ENCODE measurements at regions not wholly inside any gene's neighbourhood (a gene's known extent, or its start where the extent isn't known, plus 50 kb on each side); places are given as distances from the start of the nearest gene placed in this dataset.

GRCh38 chr1:231093156-231093922 lies 53.3 kb upstream of the FAM89A start:
- peak; percentile 49 for DNase-seq (ENCODE audit: low spot score)
- H3K9me3 ChIP-seq: no peaks in the 10 kb centered on the region
- no peak overlapping the region for H3K27ac ChIP-seq
- no peaks in the 10 kb centered on the region for H3K27me3 ChIP-seq
- H3K4me3 ChIP-seq: no peak overlapping the region
- H3K4me1 ChIP-seq: peaks cover 0 to 7% of the 10 kb centered on the region in 2 donors
- TF ChIP-seq CTCF (IDR thresholded peaks at IDR 0.05): peak in 1 of 2 donors; percentile 37
- H3K36me3 ChIP-seq: no peaks in the 10 kb centered on the region

- no peak for TF ChIP-seq CTCF (IDR thresholded peaks at IDR 0.05)
- Histone ChIP-seq H3K27me3 (no peaks in the 10 kb centered on the region), H3K4me1 (peaks cover 0 to 7% of the 10 kb centered on the region in 2 donors), H3K36me3 (no peaks in the 10 kb centered on the region), H3K27ac (no peak overlapping the region), H3K9me3 (no peaks in the 10 kb centered on the region), H3K4me3 (no peak overlapping the region)
- DNase-seq (ENCODE audit: low spot score): no peak
Measured at GRCh38 chr1:231092380-231092779, 52.3 kb upstream of the FAM89A start.

GRCh38 chr1:231091831-231092301 lies 51.8 kb upstream of the FAM89A start:
- Histone ChIP-seq H3K27ac (no peak overlapping the region), H3K4me1 (peaks cover 0 to 7% of the 10 kb centered on the region in 2 donors), H3K9me3 (no peaks in the 10 kb centered on the region), H3K27me3 (no peaks in the 10 kb centered on the region), H3K4me3 (no peak overlapping the region), H3K36me3 (no peaks in the 10 kb centered on the region)
- TF ChIP-seq CTCF (IDR thresholded peaks at IDR 0.05): peak in 1 of 2 donors; percentile 52
- DNase-seq (ENCODE audit: low spot score): peak; percentile 36

GRCh38 chr1:231091415-231091814 lies 51.4 kb upstream of the FAM89A start:
- H3K36me3 ChIP-seq: no peaks in the 10 kb centered on the region
- H3K27me3 ChIP-seq: no peaks in the 10 kb centered on the region
- peaks cover 0 to 7% of the 10 kb centered on the region in 2 donors for H3K4me1 ChIP-seq
- H3K27ac ChIP-seq: no peak overlapping the region
- peak; percentile 18 for DNase-seq (ENCODE audit: low spot score)
- H3K4me3 ChIP-seq: no peak overlapping the region
- no peak for TF ChIP-seq CTCF (IDR thresholded peaks at IDR 0.05)
- no peaks in the 10 kb centered on the region for H3K9me3 ChIP-seq
